ENCODE measurements at regions not wholly inside any gene's neighbourhood (a gene's known extent, or its start where the extent isn't known, plus 50 kb on each side); places are given as distances from the start of the nearest gene placed in this dataset.

GRCh38 chr20:4559906-4560305 is 126.3 kb upstream of the PRNP start:
- H3K4me1 ChIP-seq (ENCODE audit: control insufficient read depth, insufficient read depth, low read length): no peaks in the 10 kb centered on the region; the same call in 1 of the 2 replicates
- no peaks in the 10 kb centered on the region for H3K27me3 ChIP-seq (ENCODE audit: control insufficient read depth, insufficient read depth, low read length)
- H3K9ac ChIP-seq (ENCODE audit: low read depth, low read length): no peak overlapping the region
- H3K27ac ChIP-seq (ENCODE audit: low read depth, low read length): no peak overlapping the region
- H3K4me3 ChIP-seq (ENCODE audit: low read depth, low read length): no peak overlapping the region
- H3K9me3 ChIP-seq (ENCODE audit: control insufficient read depth, insufficient read depth, low read length): no peaks in the 10 kb centered on the region
- no peaks in the 10 kb centered on the region for H3K36me3 ChIP-seq (ENCODE audit: control insufficient read depth, insufficient read depth, low read length)

- no peak overlapping the region for H3K9ac ChIP-seq (ENCODE audit: low read depth, low read length)
- H3K9me3 ChIP-seq (ENCODE audit: control insufficient read depth, insufficient read depth, low read length): no peaks in the 10 kb centered on the region
- no peak overlapping the region for H3K4me3 ChIP-seq (ENCODE audit: low read depth, low read length)
- H3K27me3 ChIP-seq (ENCODE audit: control insufficient read depth, insufficient read depth, low read length): no peaks in the 10 kb centered on the region
- H3K27ac ChIP-seq (ENCODE audit: low read depth, low read length): no peak overlapping the region
- H3K4me1 ChIP-seq (ENCODE audit: control insufficient read depth, insufficient read depth, low read length): no peaks in the 10 kb centered on the region; the same call in 1 of the 2 replicates
- no peaks in the 10 kb centered on the region for H3K36me3 ChIP-seq (ENCODE audit: control insufficient read depth, insufficient read depth, low read length)
Measured at GRCh38 chr20:4559106-4559505, 127.2 kb upstream of the PRNP start.

- Histone ChIP-seq H3K9me3 (ENCODE audit: control insufficient read depth, insufficient read depth, low read length) (no peaks in the 10 kb centered on the region), H3K27me3 (ENCODE audit: control insufficient read depth, insufficient read depth, low read length) (no peaks in the 10 kb centered on the region), H3K4me3 (ENCODE audit: low read depth, low read length) (no peak overlapping the region), H3K4me1 (ENCODE audit: control insufficient read depth, insufficient read depth, low read length) (no peaks in the 10 kb centered on the region; the same call in 1 of the 2 replicates), H3K9ac (ENCODE audit: low read depth, low read length) (no peak overlapping the region), H3K36me3 (ENCODE audit: control insufficient read depth, insufficient read depth, low read length) (no peaks in the 10 kb centered on the region), H3K27ac (ENCODE audit: low read depth, low read length) (no peak overlapping the region)
Measured at GRCh38 chr20:4556781-4557180, 129.5 kb upstream of the PRNP start.

- Histone ChIP-seq H3K27me3 (ENCODE audit: control insufficient read depth, insufficient read depth, low read length) (no peaks in the 10 kb centered on the region), H3K9me3 (ENCODE audit: control insufficient read depth, insufficient read depth, low read length) (no peaks in the 10 kb centered on the region), H3K36me3 (ENCODE audit: control insufficient read depth, insufficient read depth, low read length) (no peaks in the 10 kb centered on the region), H3K4me3 (ENCODE audit: low read depth, low read length) (no peak overlapping the region), H3K4me1 (ENCODE audit: control insufficient read depth, insufficient read depth, low read length) (no peaks in the 10 kb centered on the region), H3K27ac (ENCODE audit: low read depth, low read length) (no peak overlapping the region), H3K9ac (ENCODE audit: low read depth, low read length) (no peak overlapping the region)
Measured at GRCh38 chr20:4555188-4555890, 130.9 kb upstream of the PRNP start.

- no peak overlapping the region for H3K9ac ChIP-seq (ENCODE audit: low read depth, low read length)
- no peak overlapping the region for H3K4me3 ChIP-seq (ENCODE audit: low read depth, low read length)
- no peaks in the 10 kb centered on the region for H3K36me3 ChIP-seq (ENCODE audit: control insufficient read depth, insufficient read depth, low read length)
- no peaks in the 10 kb centered on the region; the same call in 1 of the 2 replicates for H3K4me1 ChIP-seq (ENCODE audit: control insufficient read depth, insufficient read depth, low read length)
- no peak overlapping the region for H3K27ac ChIP-seq (ENCODE audit: low read depth, low read length)
- H3K9me3 ChIP-seq (ENCODE audit: control insufficient read depth, insufficient read depth, low read length): no peaks in the 10 kb centered on the region
- H3K27me3 ChIP-seq (ENCODE audit: control insufficient read depth, insufficient read depth, low read length): no peaks in the 10 kb centered on the region
Measured at GRCh38 chr20:4554346-4554745, 131.9 kb upstream of the PRNP start.

GRCh38 chr20:4552075-4552640 is 134.1 kb upstream of the PRNP start:
- Histone ChIP-seq H3K9me3 (ENCODE audit: control insufficient read depth, insufficient read depth, low read length) (no peaks in the 10 kb centered on the region), H3K27me3 (ENCODE audit: control insufficient read depth, insufficient read depth, low read length) (no peaks in the 10 kb centered on the region), H3K4me3 (ENCODE audit: low read depth, low read length) (no peak overlapping the region), H3K27ac (ENCODE audit: low read depth, low read length) (no peak overlapping the region), H3K4me1 (ENCODE audit: control insufficient read depth, insufficient read depth, low read length) (no peaks in the 10 kb centered on the region; the same call in none of the 2 replicates), H3K9ac (ENCODE audit: low read depth, low read length) (no peak overlapping the region), H3K36me3 (ENCODE audit: control insufficient read depth, insufficient read depth, low read length) (no peaks in the 10 kb centered on the region)

GRCh38 chr20:4550740-4551139 is 135.5 kb upstream of the PRNP start:
- Histone ChIP-seq H3K9ac (ENCODE audit: low read depth, low read length) (no peak overlapping the region), H3K4me1 (ENCODE audit: control insufficient read depth, insufficient read depth, low read length) (peaks cover 13% of the 10 kb centered on the region), H3K4me3 (ENCODE audit: low read depth, low read length) (no peak overlapping the region), H3K27me3 (ENCODE audit: control insufficient read depth, insufficient read depth, low read length) (no peaks in the 10 kb centered on the region), H3K36me3 (ENCODE audit: control insufficient read depth, insufficient read depth, low read length) (no peaks in the 10 kb centered on the region), H3K9me3 (ENCODE audit: control insufficient read depth, insufficient read depth, low read length) (no peaks in the 10 kb centered on the region), H3K27ac (ENCODE audit: low read depth, low read length) (no peak overlapping the region)

GRCh38 chr20:4549711-4550259 is 136.5 kb upstream of the PRNP start:
- Histone ChIP-seq H3K36me3 (ENCODE audit: control insufficient read depth, insufficient read depth, low read length) (no peaks in the 10 kb centered on the region), H3K9me3 (ENCODE audit: control insufficient read depth, insufficient read depth, low read length) (no peaks in the 10 kb centered on the region), H3K4me3 (ENCODE audit: low read depth, low read length) (no peak overlapping the region), H3K4me1 (ENCODE audit: control insufficient read depth, insufficient read depth, low read length) (peaks cover 17% of the 10 kb centered on the region), H3K27ac (ENCODE audit: low read depth, low read length) (no peak overlapping the region), H3K9ac (ENCODE audit: low read depth, low read length) (no peak overlapping the region), H3K27me3 (ENCODE audit: control insufficient read depth, insufficient read depth, low read length) (no peaks in the 10 kb centered on the region)

- H3K36me3 ChIP-seq (ENCODE audit: control insufficient read depth, insufficient read depth, low read length): no peaks in the 10 kb centered on the region
- H3K27ac ChIP-seq (ENCODE audit: low read depth, low read length): no peak overlapping the region
- H3K4me1 ChIP-seq (ENCODE audit: control insufficient read depth, insufficient read depth, low read length): peaks cover 17% of the 10 kb centered on the region
- no peaks in the 10 kb centered on the region for H3K9me3 ChIP-seq (ENCODE audit: control insufficient read depth, insufficient read depth, low read length)
- H3K4me3 ChIP-seq (ENCODE audit: low read depth, low read length): no peak overlapping the region
- H3K27me3 ChIP-seq (ENCODE audit: control insufficient read depth, insufficient read depth, low read length): no peaks in the 10 kb centered on the region
- no peak overlapping the region for H3K9ac ChIP-seq (ENCODE audit: low read depth, low read length)
Measured at GRCh38 chr20:4548552-4548951, 137.7 kb upstream of the PRNP start.

- Histone ChIP-seq H3K36me3 (ENCODE audit: control insufficient read depth, insufficient read depth, low read length) (no peaks in the 10 kb centered on the region), H3K9me3 (ENCODE audit: control insufficient read depth, insufficient read depth, low read length) (no peaks in the 10 kb centered on the region), H3K9ac (ENCODE audit: low read depth, low read length) (no peak overlapping the region), H3K27ac (ENCODE audit: low read depth, low read length) (no peak overlapping the region), H3K4me3 (ENCODE audit: low read depth, low read length) (peak overlapping the region; percentile 24; the same call in 1 of the 2 replicates), H3K4me1 (ENCODE audit: control insufficient read depth, insufficient read depth, low read length) (peaks cover 17% of the 10 kb centered on the region), H3K27me3 (ENCODE audit: control insufficient read depth, insufficient read depth, low read length) (no peaks in the 10 kb centered on the region)
Measured at GRCh38 chr20:4546786-4547185, 139.5 kb upstream of the PRNP start.

GRCh38 chr20:4546342-4546741 is 139.9 kb upstream of the PRNP start:
- H3K4me1 ChIP-seq (ENCODE audit: control insufficient read depth, insufficient read depth, low read length): peaks cover 17% of the 10 kb centered on the region
- no peaks in the 10 kb centered on the region for H3K9me3 ChIP-seq (ENCODE audit: control insufficient read depth, insufficient read depth, low read length)
- peak overlapping the region; percentile 38 for H3K4me3 ChIP-seq (ENCODE audit: low read depth, low read length)
- H3K36me3 ChIP-seq (ENCODE audit: control insufficient read depth, insufficient read depth, low read length): no peaks in the 10 kb centered on the region
- H3K27me3 ChIP-seq (ENCODE audit: control insufficient read depth, insufficient read depth, low read length): no peaks in the 10 kb centered on the region
- H3K27ac ChIP-seq (ENCODE audit: low read depth, low read length): no peak overlapping the region
- no peak overlapping the region for H3K9ac ChIP-seq (ENCODE audit: low read depth, low read length)
